Fibroblast of lung (primary cell): ENCODE measurements at regions not wholly inside any gene's neighbourhood (a gene's known extent, or its start where the extent isn't known, plus 50 kb on each side); places are given as distances from the start of the nearest gene placed in this dataset.

Source experiments
- CTCF ChIP-seq, 2 donors: IDR thresholded peaks in 1 of 2; conservative IDR thresholded peaks in 1 of 2; 1 replicate in 1 of 2; 2 replicates in 1 of 2; pipeline ENCODE4 v1.5.1; 2011 to 2012; ENCODE audit warnings: low read length in 2 of 2, control low read depth in 1 of 2, inconsistent platforms in 1 of 2, low read depth in 1 of 2, mild to moderate bottlenecking in 1 of 2
- EZH2 ChIP-seq: IDR thresholded peaks from 2 replicates; pipeline ENCODE4 v1.5.1; 2012; ENCODE audit warnings: low read length, control low read depth, mild to moderate bottlenecking; ENCODE audit errors: missing control alignments

- TF ChIP-seq CTCF (conservative IDR thresholded peaks at IDR 0.05 in 1 of 2, IDR thresholded peaks at IDR 0.05 in 1 of 2; ENCODE audit: low read depth in 1 of 2, low read length in 2 of 2), result no peak
- TF ChIP-seq EZH2, result no peak
These were observed 434.4 kb downstream of the HRH4 start for GRCh38 chr18:24894880-24895279.
